WTC11 (cell line): ENCODE measurements at regions not wholly inside any gene's neighbourhood (a gene's known extent, or its start where the extent isn't known, plus 50 kb on each side); places are given as distances from the start of the nearest gene placed in this dataset.

Experiments used
- ATAC-seq: fragments of 200-7000 bp; cut with Tn5 transposase; 2 replicates; pipeline ENCODE4 v1.10.0; 2021; ENCODE audit warnings: mild to moderate bottlenecking, moderate library complexity
- CTCF ChIA-PET: fragments of 300-600 bp; sonication (Branson Sonifier 250); formaldehyde crosslinking; loops from one replicate; lab custom pipeline; 2021; ENCODE audit warnings: antibody characterized with exemption; lab: Charles Lee
- POLR2A ChIA-PET: fragments of 350-600 bp; sonication (Branson Sonifier 250); formaldehyde crosslinking; loops from one replicate; lab custom pipeline; 2021; ENCODE audit warnings: antibody characterized with exemption; lab: Charles Lee
- DNase-seq: peaks from one replicate; pipeline ENCODE4 v3.0.0; 2021; ENCODE audit warnings: low spot score
- H3K27ac Mint-ChIP-seq: 2 replicates; pipeline ENCODE4 v1.8.0; 2021; ENCODE audit warnings: mixed read lengths
- H3K27me3 Mint-ChIP-seq: 2 replicates; pipeline ENCODE4 v1.8.0; 2021; ENCODE audit warnings: low read depth, mild to moderate bottlenecking, moderate library complexity, mixed read lengths
- H3K36me3 Mint-ChIP-seq: 2 replicates; pipeline ENCODE4 v1.8.0; 2021; ENCODE audit warnings: mixed read lengths
- H3K4me1 Mint-ChIP-seq: 2 replicates; pipeline ENCODE4 v1.8.0; 2022; ENCODE audit warnings: mixed read lengths
- H3K4me3 Mint-ChIP-seq: 2 replicates; pipeline ENCODE4 v1.8.0; 2021; ENCODE audit warnings: mild to moderate bottlenecking, moderate library complexity, mixed read lengths
- H3K9me3 Mint-ChIP-seq: 2 replicates; pipeline ENCODE4 v1.8.0; 2021; ENCODE audit warnings: mixed read lengths
- CREB1 ChIP-seq: sonication (generic); formaldehyde crosslinking; IDR thresholded peaks from 2 replicates; pipeline ENCODE4 v1.8.0; 2023; ENCODE audit warnings: mild to moderate bottlenecking, missing genetic modification reagents
- CREM ChIP-seq: sonication (generic); formaldehyde crosslinking; IDR thresholded peaks from 2 replicates; pipeline ENCODE4 v1.8.1; 2022; ENCODE audit warnings: mild to moderate bottlenecking, missing genetic modification reagents, moderate library complexity
- FOXK1 ChIP-seq: sonication (generic); formaldehyde crosslinking; IDR thresholded peaks from 2 replicates; pipeline ENCODE4 v1.8.0; 2022; ENCODE audit warnings: mild to moderate bottlenecking, moderate library complexity, missing genetic modification reagents
- IRF2 ChIP-seq: sonication (generic); formaldehyde crosslinking; IDR thresholded peaks from 2 replicates; pipeline ENCODE4 v1.8.0; 2022; ENCODE audit warnings: low read depth, missing genetic modification reagents, borderline replicate concordance
- JAZF1 ChIP-seq: fragments of 250-450 bp; sonication (Bioruptor Pico); IDR thresholded peaks from 2 replicates; pipeline ENCODE4 v1.9.0; 2021; ENCODE audit warnings: moderate library complexity, mild to moderate bottlenecking, inconsistent platforms
- JUN ChIP-seq: sonication (generic); formaldehyde crosslinking; IDR thresholded peaks from 2 replicates; pipeline ENCODE4 v1.8.0; 2023; ENCODE audit warnings: mild to moderate bottlenecking, missing genetic modification reagents
- MXD4 ChIP-seq: fragments of 250-450 bp; sonication (Bioruptor Pico); IDR thresholded peaks from 2 replicates; pipeline ENCODE4 v1.8.0; 2021; ENCODE audit warnings: mild to moderate bottlenecking, moderate library complexity, borderline replicate concordance
- NFYB ChIP-seq: sonication (generic); formaldehyde crosslinking; conservative IDR thresholded peaks from 2 replicates; pipeline ENCODE4 v1.8.0; 2022; ENCODE audit warnings: low read depth, missing genetic modification reagents
- NR2C2 ChIP-seq: sonication (generic); formaldehyde crosslinking; IDR thresholded peaks from 2 replicates; pipeline ENCODE4 v1.8.0; 2022; ENCODE audit warnings: mild to moderate bottlenecking, missing genetic modification reagents
- OVOL2 ChIP-seq: fragments of 250-450 bp; sonication (Bioruptor Pico); IDR thresholded peaks from 2 replicates; pipeline ENCODE4 v1.9.0; 2021; ENCODE audit warnings: mild to moderate bottlenecking, borderline replicate concordance
- SMAD3 ChIP-seq: sonication (generic); formaldehyde crosslinking; IDR thresholded peaks from 2 replicates; pipeline ENCODE4 v1.8.0; 2022; ENCODE audit warnings: missing genetic modification reagents, mild to moderate bottlenecking, borderline replicate concordance
- ZNF423 ChIP-seq: fragments of 250-450 bp; sonication (Bioruptor Pico); IDR thresholded peaks from 2 replicates; pipeline ENCODE4 v2.1.2; 2022; ENCODE audit warnings: mild to moderate bottlenecking, moderate library complexity
- TF ChIP-seq, protein P1 (sequence below): sonication (generic); formaldehyde crosslinking; IDR thresholded peaks from 2 replicates; pipeline ENCODE4 v1.8.1; 2022; ENCODE audit warnings: low read depth, missing genetic modification reagents, borderline replicate concordance
- TF ChIP-seq, protein P2 (sequence below): fragments of 250-450 bp; sonication (Bioruptor Pico); IDR thresholded peaks from 2 replicates; pipeline ENCODE4 v1.9.0; 2021; ENCODE audit warnings: mild to moderate bottlenecking
- TF ChIP-seq, protein P3 (sequence below): sonication (generic); formaldehyde crosslinking; IDR thresholded peaks from 2 replicates; pipeline ENCODE4 v1.8.1; 2022; ENCODE audit warnings: missing genetic modification reagents, borderline replicate concordance
- TF ChIP-seq, protein P4 (sequence below): sonication (generic); formaldehyde crosslinking; IDR thresholded peaks from 2 replicates; pipeline ENCODE4 v1.8.0; 2023; ENCODE audit warnings: missing genetic modification reagents, mild to moderate bottlenecking, borderline replicate concordance
- TF ChIP-seq, protein P5 (sequence below): fragments of 250-450 bp; sonication (Bioruptor Pico); IDR thresholded peaks from 2 replicates; pipeline ENCODE4 v1.9.0; 2021; ENCODE audit warnings: moderate library complexity, mild to moderate bottlenecking, inconsistent platforms, borderline replicate concordance
- TF ChIP-seq, protein P6 (sequence below): sonication (generic); formaldehyde crosslinking; IDR thresholded peaks from 2 replicates; pipeline ENCODE4 v1.8.1; 2023; ENCODE audit warnings: mild to moderate bottlenecking, missing genetic modification reagents, moderate library complexity

GRCh38 chr11:80638296-80638695, 1197.5 kb upstream of the TENM4 start:
- no peak for TF ChIP-seq SMAD3 (CRISPR knock-in tag)
- TF ChIP-seq NFYB (CRISPR knock-in tag) = no peak
- TF ChIP-seq, protein P1, sequence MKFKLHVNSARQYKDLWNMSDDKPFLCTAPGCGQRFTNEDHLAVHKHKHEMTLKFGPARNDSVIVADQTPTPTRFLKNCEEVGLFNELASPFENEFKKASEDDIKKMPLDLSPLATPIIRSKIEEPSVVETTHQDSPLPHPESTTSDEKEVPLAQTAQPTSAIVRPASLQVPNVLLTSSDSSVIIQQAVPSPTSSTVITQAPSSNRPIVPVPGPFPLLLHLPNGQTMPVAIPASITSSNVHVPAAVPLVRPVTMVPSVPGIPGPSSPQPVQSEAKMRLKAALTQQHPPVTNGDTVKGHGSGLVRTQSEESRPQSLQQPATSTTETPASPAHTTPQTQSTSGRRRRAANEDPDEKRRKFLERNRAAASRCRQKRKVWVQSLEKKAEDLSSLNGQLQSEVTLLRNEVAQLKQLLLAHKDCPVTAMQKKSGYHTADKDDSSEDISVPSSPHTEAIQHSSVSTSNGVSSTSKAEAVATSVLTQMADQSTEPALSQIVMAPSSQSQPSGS (CRISPR knock-in tag) = no peak
- TF ChIP-seq ZNF423 = no peak
- no peak for TF ChIP-seq MXD4 (CRISPR knock-in tag)
- TF ChIP-seq IRF2 (CRISPR knock-in tag) = no peak
- TF ChIP-seq, protein P2, sequence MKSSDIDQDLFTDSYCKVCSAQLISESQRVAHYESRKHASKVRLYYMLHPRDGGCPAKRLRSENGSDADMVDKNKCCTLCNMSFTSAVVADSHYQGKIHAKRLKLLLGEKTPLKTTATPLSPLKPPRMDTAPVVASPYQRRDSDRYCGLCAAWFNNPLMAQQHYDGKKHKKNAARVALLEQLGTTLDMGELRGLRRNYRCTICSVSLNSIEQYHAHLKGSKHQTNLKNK (CRISPR knock-in tag) = no peak
- no peak for TF ChIP-seq FOXK1 (CRISPR knock-in tag)
- TF ChIP-seq, protein P3, sequence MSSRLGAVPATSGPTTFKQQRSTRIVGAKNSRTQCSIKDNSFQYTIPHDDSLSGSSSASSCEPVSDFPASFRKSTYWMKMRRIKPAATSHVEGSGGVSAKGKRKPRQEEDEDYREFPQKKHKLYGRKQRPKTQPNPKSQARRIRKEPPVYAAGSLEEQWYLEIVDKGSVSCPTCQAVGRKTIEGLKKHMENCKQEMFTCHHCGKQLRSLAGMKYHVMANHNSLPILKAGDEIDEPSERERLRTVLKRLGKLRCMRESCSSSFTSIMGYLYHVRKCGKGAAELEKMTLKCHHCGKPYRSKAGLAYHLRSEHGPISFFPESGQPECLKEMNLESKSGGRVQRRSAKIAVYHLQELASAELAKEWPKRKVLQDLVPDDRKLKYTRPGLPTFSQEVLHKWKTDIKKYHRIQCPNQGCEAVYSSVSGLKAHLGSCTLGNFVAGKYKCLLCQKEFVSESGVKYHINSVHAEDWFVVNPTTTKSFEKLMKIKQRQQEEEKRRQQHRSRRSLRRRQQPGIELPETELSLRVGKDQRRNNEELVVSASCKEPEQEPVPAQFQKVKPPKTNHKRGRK (CRISPR knock-in tag) = no peak
- TF ChIP-seq JUN (CRISPR knock-in tag) = no peak
- no peak for TF ChIP-seq CREB1
- no peak for TF ChIP-seq CREM (CRISPR knock-in tag)
- no peak for TF ChIP-seq JAZF1 (CRISPR knock-in tag)
- DNase-seq = no peak
- Mint-ChIP-seq H3K4me3 (no peak overlapping the region), H3K9me3 (peaks cover 4% of the 10 kb centered on the region; the same call in 1 of the 2 replicates), H3K27ac (no peak overlapping the region), H3K36me3 (no peaks in the 10 kb centered on the region), H3K27me3 (no peaks in the 10 kb centered on the region), H3K4me1 (peaks cover 22% of the 10 kb centered on the region)
- ChIA-PET POLR2A (interaction anchor here (0.7 kb wide), 1 partner anchor 34 kb away, joined by 3 read pairs; no protein-coding TSS in a partner anchor), CTCF (no interaction called here)
- no peak for ATAC-seq

DNA sequence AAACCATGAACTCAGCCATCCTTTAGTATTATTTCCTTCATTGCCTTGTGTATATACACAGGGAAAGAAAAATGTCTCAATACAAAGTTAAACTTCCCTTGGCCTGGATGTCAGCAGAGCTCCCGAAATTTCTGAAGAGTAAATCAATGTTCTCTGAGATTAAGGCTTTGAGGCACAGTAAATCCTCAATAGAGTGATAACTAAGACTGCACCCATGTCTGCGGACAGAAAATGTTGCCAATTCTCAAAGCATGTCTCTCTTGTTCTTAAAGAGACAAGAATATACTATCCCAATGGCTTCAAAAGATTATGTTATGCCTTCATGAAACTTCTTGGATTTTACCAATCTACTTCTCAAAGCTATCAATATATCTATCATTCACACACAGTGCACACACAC, 1196.7 kb upstream of the TENM4 start:
- ATAC-seq (no peak), DNase-seq (no peak)
- Mint-ChIP-seq H3K27ac (no peak overlapping the region), H3K36me3 (no peaks in the 10 kb centered on the region), H3K27me3 (no peaks in the 10 kb centered on the region), H3K4me1 (peaks cover 24% of the 10 kb centered on the region), H3K4me3 (no peak overlapping the region), H3K9me3 (peaks cover 4% of the 10 kb centered on the region; the same call in 1 of the 2 replicates)
- ChIA-PET POLR2A (no interaction called here), CTCF (no interaction called here)
- TF ChIP-seq, protein P4, sequence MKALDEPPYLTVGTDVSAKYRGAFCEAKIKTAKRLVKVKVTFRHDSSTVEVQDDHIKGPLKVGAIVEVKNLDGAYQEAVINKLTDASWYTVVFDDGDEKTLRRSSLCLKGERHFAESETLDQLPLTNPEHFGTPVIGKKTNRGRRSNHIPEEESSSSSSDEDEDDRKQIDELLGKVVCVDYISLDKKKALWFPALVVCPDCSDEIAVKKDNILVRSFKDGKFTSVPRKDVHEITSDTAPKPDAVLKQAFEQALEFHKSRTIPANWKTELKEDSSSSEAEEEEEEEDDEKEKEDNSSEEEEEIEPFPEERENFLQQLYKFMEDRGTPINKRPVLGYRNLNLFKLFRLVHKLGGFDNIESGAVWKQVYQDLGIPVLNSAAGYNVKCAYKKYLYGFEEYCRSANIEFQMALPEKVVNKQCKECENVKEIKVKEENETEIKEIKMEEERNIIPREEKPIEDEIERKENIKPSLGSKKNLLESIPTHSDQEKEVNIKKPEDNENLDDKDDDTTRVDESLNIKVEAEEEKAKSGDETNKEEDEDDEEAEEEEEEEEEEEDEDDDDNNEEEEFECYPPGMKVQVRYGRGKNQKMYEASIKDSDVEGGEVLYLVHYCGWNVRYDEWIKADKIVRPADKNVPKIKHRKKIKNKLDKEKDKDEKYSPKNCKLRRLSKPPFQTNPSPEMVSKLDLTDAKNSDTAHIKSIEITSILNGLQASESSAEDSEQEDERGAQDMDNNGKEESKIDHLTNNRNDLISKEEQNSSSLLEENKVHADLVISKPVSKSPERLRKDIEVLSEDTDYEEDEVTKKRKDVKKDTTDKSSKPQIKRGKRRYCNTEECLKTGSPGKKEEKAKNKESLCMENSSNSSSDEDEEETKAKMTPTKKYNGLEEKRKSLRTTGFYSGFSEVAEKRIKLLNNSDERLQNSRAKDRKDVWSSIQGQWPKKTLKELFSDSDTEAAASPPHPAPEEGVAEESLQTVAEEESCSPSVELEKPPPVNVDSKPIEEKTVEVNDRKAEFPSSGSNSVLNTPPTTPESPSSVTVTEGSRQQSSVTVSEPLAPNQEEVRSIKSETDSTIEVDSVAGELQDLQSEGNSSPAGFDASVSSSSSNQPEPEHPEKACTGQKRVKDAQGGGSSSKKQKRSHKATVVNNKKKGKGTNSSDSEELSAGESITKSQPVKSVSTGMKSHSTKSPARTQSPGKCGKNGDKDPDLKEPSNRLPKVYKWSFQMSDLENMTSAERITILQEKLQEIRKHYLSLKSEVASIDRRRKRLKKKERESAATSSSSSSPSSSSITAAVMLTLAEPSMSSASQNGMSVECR (CRISPR knock-in tag) = no peak
- no peak for TF ChIP-seq OVOL2
- TF ChIP-seq JUN (CRISPR knock-in tag) = no peak
- TF ChIP-seq, protein P5, sequence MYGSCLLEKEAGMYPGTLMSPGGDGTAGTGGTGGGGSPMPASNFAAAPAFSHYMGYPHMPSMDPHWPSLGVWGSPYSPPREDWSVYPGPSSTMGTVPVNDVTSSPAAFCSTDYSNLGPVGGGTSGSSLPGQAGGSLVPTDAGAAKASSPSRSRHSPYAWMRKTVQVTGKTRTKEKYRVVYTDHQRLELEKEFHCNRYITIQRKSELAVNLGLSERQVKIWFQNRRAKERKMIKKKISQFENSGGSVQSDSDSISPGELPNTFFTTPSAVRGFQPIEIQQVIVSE (CRISPR knock-in tag) = no peak
- TF ChIP-seq, protein P1 (CRISPR knock-in tag) = no peak
- no peak for TF ChIP-seq NR2C2 (CRISPR knock-in tag)
- TF ChIP-seq, protein P6, sequence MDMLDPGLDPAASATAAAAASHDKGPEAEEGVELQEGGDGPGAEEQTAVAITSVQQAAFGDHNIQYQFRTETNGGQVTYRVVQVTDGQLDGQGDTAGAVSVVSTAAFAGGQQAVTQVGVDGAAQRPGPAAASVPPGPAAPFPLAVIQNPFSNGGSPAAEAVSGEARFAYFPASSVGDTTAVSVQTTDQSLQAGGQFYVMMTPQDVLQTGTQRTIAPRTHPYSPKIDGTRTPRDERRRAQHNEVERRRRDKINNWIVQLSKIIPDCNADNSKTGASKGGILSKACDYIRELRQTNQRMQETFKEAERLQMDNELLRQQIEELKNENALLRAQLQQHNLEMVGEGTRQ = no peak
